ENCODE measurements at regions not wholly inside any gene's neighbourhood (a gene's known extent, or its start where the extent isn't known, plus 50 kb on each side); places are given as distances from the start of the nearest gene placed in this dataset.

DNA sequence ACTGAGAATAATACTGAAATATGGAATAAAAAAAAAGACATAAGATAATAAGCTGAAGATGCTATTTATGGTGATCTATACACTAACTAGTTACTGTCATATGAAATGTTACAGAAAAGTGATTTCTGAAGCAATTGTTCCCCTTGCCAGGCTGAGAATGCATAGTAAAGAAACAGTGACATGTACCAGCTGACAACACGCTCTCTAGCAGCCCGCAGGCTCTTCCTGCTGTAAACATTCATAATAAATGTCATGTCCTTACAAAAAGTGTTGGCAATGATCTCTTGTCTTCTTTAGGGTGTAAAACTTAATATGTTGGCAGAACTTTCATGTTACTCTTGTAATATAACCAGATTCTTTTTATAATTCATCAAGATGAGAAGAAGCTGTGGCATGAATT is 1171.3 kb downstream of the DSC3 start:
- H3K27me3 ChIP-seq (ENCODE audit: control insufficient read depth, extremely low read depth, insufficient read depth, low read length), result no peaks in the 10 kb centered on the region
- dilution Hi-C loops (cut with MboI; ENCODE audit: extremely low pct_ligation_motif_present, low sequenced_read_pairs), result no loop called here
- H3K9me1 ChIP-seq (ENCODE audit: control insufficient read depth, extremely low read depth, insufficient read depth, low read length), result no peaks in the 10 kb centered on the region
- no peaks in the 10 kb centered on the region for H3K79me2 ChIP-seq (ENCODE audit: control insufficient read depth, insufficient read depth, low read length)
- no peaks in the 10 kb centered on the region for H3K36me3 ChIP-seq (ENCODE audit: control insufficient read depth in 2 of 2, extremely low read depth in 1 of 2, insufficient read depth in 2 of 2, low read length in 2 of 2)
- H3K27ac ChIP-seq (ENCODE audit: control insufficient read depth, insufficient read depth, low read length), result no peak overlapping the region
- no peak for TF ChIP-seq EZH2 (IDR thresholded peaks at IDR 0.05; ENCODE audit: low read length)
- TF ChIP-seq, protein P1, sequence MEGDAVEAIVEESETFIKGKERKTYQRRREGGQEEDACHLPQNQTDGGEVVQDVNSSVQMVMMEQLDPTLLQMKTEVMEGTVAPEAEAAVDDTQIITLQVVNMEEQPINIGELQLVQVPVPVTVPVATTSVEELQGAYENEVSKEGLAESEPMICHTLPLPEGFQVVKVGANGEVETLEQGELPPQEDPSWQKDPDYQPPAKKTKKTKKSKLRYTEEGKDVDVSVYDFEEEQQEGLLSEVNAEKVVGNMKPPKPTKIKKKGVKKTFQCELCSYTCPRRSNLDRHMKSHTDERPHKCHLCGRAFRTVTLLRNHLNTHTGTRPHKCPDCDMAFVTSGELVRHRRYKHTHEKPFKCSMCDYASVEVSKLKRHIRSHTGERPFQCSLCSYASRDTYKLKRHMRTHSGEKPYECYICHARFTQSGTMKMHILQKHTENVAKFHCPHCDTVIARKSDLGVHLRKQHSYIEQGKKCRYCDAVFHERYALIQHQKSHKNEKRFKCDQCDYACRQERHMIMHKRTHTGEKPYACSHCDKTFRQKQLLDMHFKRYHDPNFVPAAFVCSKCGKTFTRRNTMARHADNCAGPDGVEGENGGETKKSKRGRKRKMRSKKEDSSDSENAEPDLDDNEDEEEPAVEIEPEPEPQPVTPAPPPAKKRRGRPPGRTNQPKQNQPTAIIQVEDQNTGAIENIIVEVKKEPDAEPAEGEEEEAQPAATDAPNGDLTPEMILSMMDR (optimal IDR thresholded peaks at IDR 0.05 in 1 of 3, IDR thresholded peaks at IDR 0.05 in 1 of 3, conservative IDR thresholded peaks at IDR 0.05 in 1 of 3; ENCODE audit: extremely low read depth in 1 of 3, insufficient read depth in 2 of 3, low read length in 3 of 3), result no peak
- no peaks in the 10 kb centered on the region for H3K9me3 ChIP-seq (ENCODE audit: control insufficient read depth, low read depth, low read length)
- no peak overlapping the region for H2AFZ ChIP-seq (ENCODE audit: control insufficient read depth, low read length)
- DNase-seq (ENCODE audit: low read depth, low spot score) (no peak), FAIRE-seq (no peak)
- H3K4me1 ChIP-seq (ENCODE audit: control insufficient read depth, extremely low read depth, insufficient read depth, low read length), result no peaks in the 10 kb centered on the region
- H4K20me1 ChIP-seq (ENCODE audit: control insufficient read depth, extremely low read depth, insufficient read depth, low read length), result no peaks in the 10 kb centered on the region
- no peak overlapping the region for H3K9ac ChIP-seq (ENCODE audit: control insufficient read depth, extremely low read depth, insufficient read depth, low read length)
- H3K4me3 ChIP-seq (ENCODE audit: control insufficient read depth in 2 of 3, extremely low read depth in 1 of 3, insufficient read depth in 2 of 3, low read depth in 1 of 3, low read length in 3 of 3), result no peak overlapping the region
- no peak overlapping the region for H3K4me2 ChIP-seq (ENCODE audit: control insufficient read depth, extremely low read depth, insufficient read depth, low read depth, low read length)

DNA sequence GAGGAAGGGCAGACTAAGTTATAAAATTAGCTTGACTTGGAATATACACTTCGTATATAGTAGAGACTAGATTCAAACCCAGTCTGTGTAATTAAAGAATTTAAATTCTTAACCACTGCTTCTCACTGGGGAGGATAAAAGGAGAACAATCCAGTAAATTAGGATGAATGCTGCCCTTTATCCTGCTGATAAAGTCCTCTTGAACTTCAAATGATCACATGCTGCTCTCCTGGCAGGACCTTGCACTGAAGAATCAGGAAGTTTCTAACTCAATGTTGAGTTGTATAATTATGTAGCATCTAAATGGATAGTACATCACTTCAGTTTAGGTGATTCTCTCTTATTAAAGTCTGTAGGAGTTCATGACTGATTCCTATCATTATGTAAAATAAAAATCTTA is 1179.7 kb downstream of the DSC3 start:
- dilution Hi-C loops (cut with MboI; ENCODE audit: extremely low pct_ligation_motif_present, low sequenced_read_pairs), result no loop called here
- Histone ChIP-seq H3K9ac (ENCODE audit: control insufficient read depth, extremely low read depth, insufficient read depth, low read length) (no peak overlapping the region), H3K9me3 (ENCODE audit: control insufficient read depth, low read depth, low read length) (no peaks in the 10 kb centered on the region), H2AFZ (ENCODE audit: control insufficient read depth, low read length) (no peak overlapping the region), H3K36me3 (ENCODE audit: control insufficient read depth in 2 of 2, extremely low read depth in 1 of 2, insufficient read depth in 2 of 2, low read length in 2 of 2) (no peaks in the 10 kb centered on the region), H3K4me2 (ENCODE audit: control insufficient read depth, extremely low read depth, insufficient read depth, low read depth, low read length) (no peak overlapping the region), H3K27ac (ENCODE audit: control insufficient read depth, insufficient read depth, low read length) (no peak overlapping the region), H3K79me2 (ENCODE audit: control insufficient read depth, insufficient read depth, low read length) (no peaks in the 10 kb centered on the region), H3K4me1 (ENCODE audit: control insufficient read depth, extremely low read depth, insufficient read depth, low read length) (no peaks in the 10 kb centered on the region), H3K4me3 (ENCODE audit: control insufficient read depth in 2 of 3, extremely low read depth in 1 of 3, insufficient read depth in 2 of 3, low read depth in 1 of 3, low read length in 3 of 3) (no peak overlapping the region), H3K9me1 (ENCODE audit: control insufficient read depth, extremely low read depth, insufficient read depth, low read length) (no peaks in the 10 kb centered on the region), H3K27me3 (ENCODE audit: control insufficient read depth, extremely low read depth, insufficient read depth, low read length) (no peaks in the 10 kb centered on the region), H4K20me1 (ENCODE audit: control insufficient read depth, extremely low read depth, insufficient read depth, low read length) (no peaks in the 10 kb centered on the region)
- TF ChIP-seq EZH2 (IDR thresholded peaks at IDR 0.05; ENCODE audit: low read length), result no peak
- TF ChIP-seq, protein P1 (optimal IDR thresholded peaks at IDR 0.05 in 1 of 3, IDR thresholded peaks at IDR 0.05 in 1 of 3, conservative IDR thresholded peaks at IDR 0.05 in 1 of 3; ENCODE audit: extremely low read depth in 1 of 3, insufficient read depth in 2 of 3, low read length in 3 of 3), result no peak
- no peak for FAIRE-seq
- DNase-seq (ENCODE audit: low read depth, low spot score), result no peak

All from keratinocyte (primary cell).